H9 (cell line): ENCODE measurements at regions not wholly inside any gene's neighbourhood (a gene's known extent, or its start where the extent isn't known, plus 50 kb on each side); places are given as distances from the start of the nearest gene placed in this dataset.

ENCODE experiments used
- DNase-seq: peaks from one replicate; pipeline ENCODE4 v3.0.0-alpha.2; 2017
- H2AFZ ChIP-seq: one replicate; pipeline ENCODE4 v1.6.1; 2013; ENCODE audit warnings: mild to moderate bottlenecking, low read length, control low read depth, moderate library complexity
- H2AK5ac ChIP-seq: 2 replicates; pipeline ENCODE4 v1.6.1; 2013; ENCODE audit warnings: low read length, control low read depth, mixed read lengths; ENCODE audit not compliant: insufficient read length
- H2BK120ac ChIP-seq: one replicate; pipeline ENCODE4 v1.6.1; 2013; ENCODE audit warnings: low read depth, mild to moderate bottlenecking, low read length, control low read depth, inconsistent platforms; ENCODE audit not compliant: poor library complexity, severe bottlenecking
- H2BK12ac ChIP-seq: 2 replicates; pipeline ENCODE4 v1.6.1; 2013; ENCODE audit warnings: low read length, control low read depth, mixed read lengths, low read depth; ENCODE audit not compliant: insufficient read length
- H2BK15ac ChIP-seq: 2 replicates; pipeline ENCODE4 v1.6.1; 2013; ENCODE audit warnings: low read depth, low read length, control low read depth
- H2BK20ac ChIP-seq: one replicate; pipeline ENCODE4 v1.6.1; 2013; ENCODE audit warnings: low read depth, mild to moderate bottlenecking, low read length, control low read depth, inconsistent platforms; ENCODE audit not compliant: poor library complexity, severe bottlenecking
- H2BK5ac ChIP-seq: 2 replicates; pipeline ENCODE4 v1.6.1; 2013; ENCODE audit warnings: low read length, control low read depth, mixed read lengths; ENCODE audit not compliant: insufficient read length
- H3K14ac ChIP-seq: 2 replicates; pipeline ENCODE4 v1.6.1; 2013; ENCODE audit warnings: low read length, control low read depth; ENCODE audit not compliant: insufficient read depth
- H3K18ac ChIP-seq: 2 replicates; pipeline ENCODE4 v1.6.1; 2013; ENCODE audit warnings: low read depth, mild to moderate bottlenecking, mixed read lengths, low read length, control low read depth; ENCODE audit not compliant: insufficient read length
- H3K23ac ChIP-seq: 2 replicates; pipeline ENCODE4 v1.6.1; 2013; ENCODE audit warnings: low read length, control low read depth, mixed read lengths, low read depth; ENCODE audit not compliant: insufficient read length
- H3K23me2 ChIP-seq: 2 replicates; pipeline ENCODE4 v1.6.1; 2013; ENCODE audit warnings: low read depth, mild to moderate bottlenecking, mixed read lengths, low read length, control low read depth; ENCODE audit not compliant: insufficient read length, poor library complexity, severe bottlenecking
- H3K27ac ChIP-seq: 2 replicates; pipeline ENCODE4 v1.5.1; 2013; ENCODE audit warnings: low read length, control low read depth, mixed read lengths, low read depth; ENCODE audit not compliant: insufficient read length
- H3K27me3 ChIP-seq: 2 replicates; pipeline ENCODE4 v1.6.1; 2013; ENCODE audit warnings: low read length, control low read depth, inconsistent platforms; ENCODE audit not compliant: insufficient read depth
- H3K4ac ChIP-seq: 2 replicates; pipeline ENCODE4 v1.6.1; 2013; ENCODE audit warnings: low read depth, mild to moderate bottlenecking, control low read depth, inconsistent platforms, low read length, moderate library complexity
- H3K4me1 ChIP-seq: 2 replicates; pipeline ENCODE4 v1.6.1; 2013; ENCODE audit warnings: low read length, control low read depth, inconsistent platforms; ENCODE audit not compliant: insufficient read depth
- H3K4me2 ChIP-seq: 2 replicates; pipeline ENCODE4 v1.6.1; 2013; ENCODE audit warnings: low read length, control low read depth, mixed read lengths; ENCODE audit not compliant: insufficient read length, insufficient read depth
- H3K56ac ChIP-seq: 2 replicates; pipeline ENCODE4 v1.6.1; 2013; ENCODE audit warnings: low read depth, mild to moderate bottlenecking, mixed read lengths, low read length, control low read depth; ENCODE audit not compliant: insufficient read length
- H3K79me1 ChIP-seq: 2 replicates; pipeline ENCODE4 v1.6.1; 2013; ENCODE audit warnings: low read depth, mild to moderate bottlenecking, moderate library complexity, low read length, control low read depth, inconsistent platforms; ENCODE audit not compliant: insufficient read depth, poor library complexity, severe bottlenecking
- H3K79me2 ChIP-seq: 2 replicates; pipeline ENCODE4 v1.6.1; 2013; ENCODE audit warnings: low read length, control low read depth, inconsistent platforms; ENCODE audit not compliant: insufficient read depth
- H3K9ac ChIP-seq: 2 replicates; pipeline ENCODE4 v1.6.1; 2013; ENCODE audit warnings: low read length, control low read depth, mixed read lengths; ENCODE audit not compliant: insufficient read length; ENCODE audit errors: extremely low read depth
- H3K9me3 ChIP-seq: one replicate; pipeline ENCODE4 v1.6.1; 2013; ENCODE audit warnings: low read depth, low read length, inconsistent platforms; ENCODE audit not compliant: control insufficient read depth
- H3T11ph ChIP-seq: one replicate; pipeline ENCODE4 v1.6.1; 2013; ENCODE audit warnings: mild to moderate bottlenecking, low read length, control low read depth, inconsistent platforms
- H4K20me1 ChIP-seq: one replicate; pipeline ENCODE4 v1.6.1; 2013; ENCODE audit not compliant: control insufficient read depth, insufficient read length, insufficient read depth
- H4K5ac ChIP-seq: 2 replicates; pipeline ENCODE4 v1.6.1; 2013; ENCODE audit warnings: low read depth, mild to moderate bottlenecking, mixed read lengths, low read length, control low read depth; ENCODE audit not compliant: insufficient read length
- H4K8ac ChIP-seq: replicated peaks from 2 replicates; pipeline ENCODE4 v1.6.1; 2013; ENCODE audit warnings: low read length, control low read depth, mixed read lengths, low read depth; ENCODE audit not compliant: insufficient read length
- H4K91ac ChIP-seq: 2 replicates; pipeline ENCODE4 v1.6.1; 2013; ENCODE audit warnings: low read depth, mild to moderate bottlenecking, moderate library complexity, mixed read lengths, low read length, control low read depth; ENCODE audit not compliant: insufficient read length
- H3K27ac Mint-ChIP-seq, 3 experiments: 2 replicates in 2 of 3; 3 replicates in 1 of 3; pipeline ENCODE4 v1.8.0; 2020 to 2021; ENCODE audit warnings: mixed read lengths in 3 of 3, mild to moderate bottlenecking in 1 of 3, moderate library complexity in 1 of 3
- H3K27me3 Mint-ChIP-seq: 2 replicates; pipeline ENCODE4 v1.8.0; 2021; ENCODE audit warnings: low read depth, mild to moderate bottlenecking, moderate library complexity, mixed read lengths
- H3K36me3 Mint-ChIP-seq, 3 experiments: 2 replicates in 2 of 3; 3 replicates in 1 of 3; pipeline ENCODE4 v1.8.0; 2020 to 2021; ENCODE audit warnings: low read depth in 3 of 3, mixed read lengths in 3 of 3; ENCODE audit not compliant: insufficient read depth in 1 of 3
- H3K4me1 Mint-ChIP-seq, 2 experiments: 2 replicates each; pipeline ENCODE4 v1.8.0; 2020; ENCODE audit warnings: mixed read lengths in 2 of 2
- H3K4me3 Mint-ChIP-seq, 2 experiments: 2 replicates in 1 of 2; 3 replicates in 1 of 2; pipeline ENCODE4 v1.8.0; 2020 to 2021; ENCODE audit warnings: mild to moderate bottlenecking in 2 of 2, mixed read lengths in 2 of 2, moderate library complexity in 1 of 2
- H3K9me3 Mint-ChIP-seq, 2 experiments: 2 replicates in 1 of 2; 3 replicates in 1 of 2; pipeline ENCODE4 v1.8.0; 2020; ENCODE audit warnings: mild to moderate bottlenecking in 2 of 2, mixed read lengths in 2 of 2, moderate library complexity in 1 of 2
- WGBS: extraction: QIAGEN DNeasy Blood & Tissue Kit; methylation state at CpG from one replicate; pipeline ENCODE4 v1.1.7; 2013; ENCODE audit warnings: missing lambda C conversion rate, low lambda C conversion rate, mixed read lengths; ENCODE audit not compliant: insufficient read length; ENCODE audit errors: extremely low coverage; 5-methylcytosine and 5-hydroxymethylcytosine counted together
- TF ChIP-seq, protein P1 (sequence below): fragments of 200-600 bp; sonication (generic); conservative IDR thresholded peaks from 3 replicates; pipeline ENCODE4 v1.8.0; 2021; ENCODE audit warnings: antibody characterized with exemption, mild to moderate bottlenecking

DNA sequence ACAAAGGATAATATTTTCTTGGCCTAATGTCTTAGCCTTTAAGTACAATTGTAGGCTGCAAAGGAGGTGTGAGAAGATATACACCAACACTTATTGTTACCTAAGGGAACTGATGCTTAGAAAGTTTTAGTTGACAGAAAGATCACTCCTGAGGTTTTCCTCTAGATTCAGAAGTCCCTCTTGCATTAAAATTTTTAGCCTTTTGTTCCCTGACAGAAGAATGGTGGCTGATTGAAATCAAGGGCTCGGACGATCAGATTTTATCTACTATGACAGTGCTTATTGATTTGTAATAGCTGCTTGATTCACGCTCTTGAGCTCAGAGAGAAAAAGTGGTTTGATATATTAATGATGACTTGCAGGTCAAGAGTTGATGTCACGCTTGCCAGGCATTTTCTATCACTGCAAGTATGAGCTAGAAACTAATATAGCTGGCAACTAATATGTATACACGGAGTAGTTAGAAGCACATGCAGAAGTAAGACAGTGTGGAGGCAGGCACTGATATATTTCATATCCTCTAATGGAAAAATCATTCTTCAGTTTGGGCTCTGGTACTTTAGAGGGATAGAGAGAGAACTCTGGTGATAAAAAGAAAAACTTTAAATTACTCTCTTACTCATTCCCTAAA lies 246.6 kb upstream of the ID4 start:
- Histone ChIP-seq H3K23ac (no peak overlapping the region), H2BK5ac (no peak overlapping the region), H3K23me2 (no peaks in the 10 kb centered on the region), H3K9me3 (no peaks in the 10 kb centered on the region), H3K14ac (no peak overlapping the region), H2AFZ (no peak overlapping the region), H3K4me1 (no peaks in the 10 kb centered on the region), H3K4me2 (no peak overlapping the region), H3K27ac (no peak overlapping the region), H3K79me1 (no peaks in the 10 kb centered on the region), H2BK15ac (no peak overlapping the region), H4K8ac (no peak overlapping the region), H2BK120ac (no peak overlapping the region), H3K4ac (no peak overlapping the region), H2BK12ac (no peak overlapping the region), H4K5ac (no peak overlapping the region), H3K9ac (no peak overlapping the region), H4K20me1 (no peaks in the 10 kb centered on the region), H4K91ac (no peak overlapping the region), H2AK5ac (no peak overlapping the region), H3K79me2 (no peaks in the 10 kb centered on the region), H3K56ac (no peak overlapping the region), H3T11ph (no peak overlapping the region), H3K27me3 (no peaks in the 10 kb centered on the region), H2BK20ac (no peak overlapping the region), H3K18ac (no peak overlapping the region)
- no peak overlapping the region for H3K27ac Mint-ChIP-seq
- no peaks in the 10 kb centered on the region for H3K9me3 Mint-ChIP-seq
- no peak overlapping the region for H3K4me3 Mint-ChIP-seq
- no peaks in the 10 kb centered on the region for H3K36me3 Mint-ChIP-seq
- no CpG with 5 or more reads among the region's 5 CpGs for WGBS
- H3K4me1 Mint-ChIP-seq: no peaks in the 10 kb centered on the region
- DNase-seq: no peak
- H3K27me3 Mint-ChIP-seq: no peaks in the 10 kb centered on the region
- TF ChIP-seq, protein P1, sequence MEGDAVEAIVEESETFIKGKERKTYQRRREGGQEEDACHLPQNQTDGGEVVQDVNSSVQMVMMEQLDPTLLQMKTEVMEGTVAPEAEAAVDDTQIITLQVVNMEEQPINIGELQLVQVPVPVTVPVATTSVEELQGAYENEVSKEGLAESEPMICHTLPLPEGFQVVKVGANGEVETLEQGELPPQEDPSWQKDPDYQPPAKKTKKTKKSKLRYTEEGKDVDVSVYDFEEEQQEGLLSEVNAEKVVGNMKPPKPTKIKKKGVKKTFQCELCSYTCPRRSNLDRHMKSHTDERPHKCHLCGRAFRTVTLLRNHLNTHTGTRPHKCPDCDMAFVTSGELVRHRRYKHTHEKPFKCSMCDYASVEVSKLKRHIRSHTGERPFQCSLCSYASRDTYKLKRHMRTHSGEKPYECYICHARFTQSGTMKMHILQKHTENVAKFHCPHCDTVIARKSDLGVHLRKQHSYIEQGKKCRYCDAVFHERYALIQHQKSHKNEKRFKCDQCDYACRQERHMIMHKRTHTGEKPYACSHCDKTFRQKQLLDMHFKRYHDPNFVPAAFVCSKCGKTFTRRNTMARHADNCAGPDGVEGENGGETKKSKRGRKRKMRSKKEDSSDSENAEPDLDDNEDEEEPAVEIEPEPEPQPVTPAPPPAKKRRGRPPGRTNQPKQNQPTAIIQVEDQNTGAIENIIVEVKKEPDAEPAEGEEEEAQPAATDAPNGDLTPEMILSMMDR: no peak
